SK-N-SH (cell line): ENCODE measurements at regions not wholly inside any gene's neighbourhood (a gene's known extent, or its start where the extent isn't known, plus 50 kb on each side); places are given as distances from the start of the nearest gene placed in this dataset.

Source experiments
- CTCF ChIA-PET: fragments of 300-600, 350-600 bp; formaldehyde crosslinking; extraction: SDS; loops from one replicate; lab custom pipeline; 2021; lab: Yijun Ruan, JAX
- POLR2A ChIA-PET: fragments of 350-600 bp; sonication (Branson Sonifier 250); formaldehyde crosslinking; extraction: SDS; loops from one replicate; lab custom pipeline; 2020; ENCODE audit warnings: antibody characterized with exemption, inconsistent platforms; lab: Yijun Ruan, JAX
- DNase-seq: peaks from one replicate; pipeline ENCODE4 v3.0.0; 2012
- H2AFZ ChIP-seq: fragments of 200-600 bp; sonication (generic); 2 replicates; pipeline ENCODE4 v1.8.1; 2016; ENCODE audit warnings: antibody characterized with exemption, mild to moderate bottlenecking, low read depth
- H3F3A ChIP-seq: fragments of 200-600 bp; sonication (generic); replicated peaks from 2 replicates; pipeline ENCODE3; 2016; ENCODE audit warnings: antibody characterized with exemption, mild to moderate bottlenecking; ENCODE audit not compliant: insufficient read depth
- H3K27ac ChIP-seq, 2 experiments: fragments of 200-500 bp in 1 of 2; fragments of 200-600 bp in 1 of 2; sonication (Bioruptor generic) in 1 of 2; sonication (generic), shearing (Covaris generic) in 1 of 2; 2 replicates each; pipeline versions ENCODE4 v1.5.1 to v1.6.1; 2014 to 2016; ENCODE audit warnings: low read depth in 2 of 2, inconsistent platforms in 1 of 2, low read length in 1 of 2, mild to moderate bottlenecking in 1 of 2, mixed read lengths in 1 of 2
- H3K27me3 ChIP-seq: fragments of 200-600 bp; sonication (generic), shearing (Covaris generic); 2 replicates; pipeline ENCODE4 v1.6.1; 2016; ENCODE audit warnings: mixed run types; ENCODE audit not compliant: insufficient read depth
- H3K36me3 ChIP-seq, 2 experiments: fragments of 200-500 bp in 1 of 2; fragments of 200-600 bp in 1 of 2; sonication (Bioruptor generic) in 1 of 2; sonication (generic) in 1 of 2; replicated peaks in 1 of 2; 2 replicates each; pipeline versions ENCODE3 to v1.5.1; 2014 to 2016; ENCODE audit warnings: low read length in 1 of 2, mild to moderate bottlenecking in 1 of 2; ENCODE audit not compliant: insufficient read depth in 2 of 2, control insufficient read depth in 1 of 2
- H3K4me1 ChIP-seq, 2 experiments: fragments of 200-500 bp in 1 of 2; fragments of 200-600 bp in 1 of 2; sonication (Bioruptor generic) in 1 of 2; sonication (generic), shearing (Covaris generic) in 1 of 2; 2 replicates each; pipeline versions ENCODE4 v1.5.1 to v1.6.1; 2014 to 2016; ENCODE audit warnings: low read depth in 1 of 2, low read length in 1 of 2, mixed run types in 1 of 2; ENCODE audit not compliant: insufficient read depth in 2 of 2, control insufficient read depth in 1 of 2
- H3K4me2 ChIP-seq: fragments of 200-600 bp; sonication (generic), shearing (Covaris generic); 2 replicates; pipeline ENCODE4 v1.6.1; 2017; ENCODE audit warnings: mixed run types
- H3K4me3 ChIP-seq, 2 experiments: fragments of 200-500 bp in 1 of 2; fragments of 200-600 bp in 1 of 2; sonication (Bioruptor generic) in 1 of 2; sonication (generic), shearing (Covaris generic) in 1 of 2; 2 replicates each; pipeline versions ENCODE4 v1.5.1 to v1.8.1; 2014 to 2016; ENCODE audit warnings: low read depth in 2 of 2, inconsistent platforms in 1 of 2, low read length in 1 of 2, mild to moderate bottlenecking in 1 of 2, mixed read lengths in 1 of 2, moderate library complexity in 1 of 2
- H3K79me2 ChIP-seq: fragments of 200-600 bp; sonication (generic); 2 replicates; pipeline ENCODE4 v1.8.1; 2017; ENCODE audit warnings: mild to moderate bottlenecking; ENCODE audit not compliant: insufficient read depth
- H3K9ac ChIP-seq: fragments of 200-600 bp; sonication (generic); 2 replicates; pipeline ENCODE4 v1.6.1; 2017; ENCODE audit warnings: mixed run types
- H3K9me2 ChIP-seq: fragments of 200-600 bp; sonication (generic); 2 replicates; pipeline ENCODE4 v1.6.1; 2017; ENCODE audit warnings: mixed run types
- H3K9me3 ChIP-seq: fragments of 200-600 bp; sonication (generic); 2 replicates; pipeline ENCODE4 v1.6.1; 2017; ENCODE audit warnings: mixed run types, mild to moderate bottlenecking, moderate library complexity
- H4K20me1 ChIP-seq: fragments of 200-600 bp; sonication (generic); 2 replicates; pipeline ENCODE4 v1.6.1; 2017; ENCODE audit warnings: mild to moderate bottlenecking, mixed run types; ENCODE audit not compliant: insufficient read depth
- EZH2phosphoT487 ChIP-seq: fragments of 200-600 bp; sonication (generic); IDR thresholded peaks from 2 replicates; pipeline ENCODE4 v1.6.1; 2017; ENCODE audit warnings: low read depth, mixed run types, mild to moderate bottlenecking, antibody characterized with exemption, moderate library complexity, borderline replicate concordance
- FOSL2 ChIP-seq: IDR thresholded peaks from 2 replicates; pipeline ENCODE4 v1.4.0; 2012; ENCODE audit warnings: low read depth, mild to moderate bottlenecking, moderate library complexity, borderline replicate concordance
- FOXJ3 ChIP-seq: sonication (generic); formaldehyde crosslinking; IDR thresholded peaks from 2 replicates; pipeline ENCODE4 v1.5.1; 2020; ENCODE audit warnings: mild to moderate bottlenecking, missing genetic modification reagents
- FOXM1 ChIP-seq: IDR thresholded peaks from 2 replicates; pipeline ENCODE4 v1.4.0; 2012; ENCODE audit warnings: low read depth, mild to moderate bottlenecking
- GABPA ChIP-seq: IDR thresholded peaks from 2 replicates; pipeline ENCODE4 v1.4.0; 2012; ENCODE audit warnings: low read depth, mild to moderate bottlenecking
- GATA2 ChIP-seq: sonication (generic); formaldehyde crosslinking; IDR thresholded peaks from 2 replicates; pipeline ENCODE4 v1.5.0; 2020; ENCODE audit warnings: mild to moderate bottlenecking, missing genetic modification reagents
- JUND ChIP-seq: IDR thresholded peaks from 2 replicates; pipeline ENCODE4 v1.4.0; 2012
- MXI1 ChIP-seq: IDR thresholded peaks from 2 replicates; pipeline ENCODE4 v1.6.1; 2012; ENCODE audit warnings: mild to moderate bottlenecking, low read depth, low read length, improper control_type of control experiment
- NRF1 ChIP-seq: IDR thresholded peaks from 2 replicates; pipeline ENCODE4 v1.6.1; 2012; ENCODE audit warnings: low read depth, mild to moderate bottlenecking, low read length
- RXRA ChIP-seq: IDR thresholded peaks from 2 replicates; pipeline ENCODE4 v1.4.0; 2012; ENCODE audit warnings: low read depth, mild to moderate bottlenecking, borderline replicate concordance
- WGBS: methylation state at CpG from one replicate; pipeline ENCODE4 v1.1.6; 2017; ENCODE audit warnings: low lambda C conversion rate; 5-methylcytosine and 5-hydroxymethylcytosine counted together
- TF ChIP-seq, protein P1 (sequence below): IDR thresholded peaks from 2 replicates; pipeline ENCODE4; 2012
- TF ChIP-seq, protein P2 (sequence below): fragments of 150-350 bp; IDR thresholded peaks from 2 replicates; pipeline ENCODE4 v1.6.1; 2017; ENCODE audit warnings: antibody characterized with exemption, low read length, low read depth, borderline replicate concordance
- TF ChIP-seq, protein P3 (sequence below): fragments of 150-350 bp; IDR thresholded peaks from 2 replicates; pipeline ENCODE4 v1.6.1; 2016; ENCODE audit warnings: mild to moderate bottlenecking, low read depth, low read length

DNA sequence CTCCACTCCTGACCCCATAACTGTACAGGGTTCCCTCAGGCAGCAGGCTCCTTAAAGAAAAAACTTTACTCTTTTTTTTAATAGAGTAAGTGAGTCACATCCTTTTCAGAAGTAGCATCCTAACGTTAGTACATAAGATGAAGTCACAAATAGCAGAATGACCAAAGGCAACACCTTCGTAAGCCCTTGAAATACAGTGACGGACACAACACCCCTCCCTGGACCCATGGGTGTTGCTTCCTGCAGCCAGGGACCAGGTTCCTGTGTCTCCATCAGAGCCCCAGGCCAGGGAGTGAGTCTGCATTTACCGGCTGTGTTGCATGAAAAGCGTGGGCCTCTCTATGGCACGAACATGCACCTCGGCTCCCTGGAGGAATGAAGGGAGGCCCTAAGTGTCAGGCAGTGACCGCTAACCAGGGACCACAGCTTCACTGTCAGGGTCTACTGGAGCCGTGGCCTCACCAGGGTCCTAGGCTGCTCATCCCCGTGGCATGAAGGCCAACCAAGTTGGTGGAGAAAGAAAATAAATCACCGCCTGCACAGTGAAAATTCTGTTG is 340.0 kb upstream of the SFSWAP start:
- CTCF ChIA-PET = no interaction called here
- Histone ChIP-seq H3K9me3 (no peaks in the 10 kb centered on the region), H3K4me1 (peaks cover 0 to 50% of the 10 kb centered on the region in 2 experiments; a peak in 1 of 4 replicates), H3K9me2 (no peaks in the 10 kb centered on the region), H3K27me3 (no peaks in the 10 kb centered on the region), H3K4me2 (no peak overlapping the region), H3K27ac (no peak overlapping the region), H3K4me3 (no peak overlapping the region), H3K36me3 (no peaks in the 10 kb centered on the region), H2AFZ (no peak overlapping the region), H3F3A (no peaks in the 10 kb centered on the region), H3K9ac (no peak overlapping the region), H3K79me2 (no peaks in the 10 kb centered on the region), H4K20me1 (no peaks in the 10 kb centered on the region)
- TF ChIP-seq EZH2phosphoT487 (no peak), RXRA (no peak), NRF1 (no peak)
- TF ChIP-seq, protein P1, sequence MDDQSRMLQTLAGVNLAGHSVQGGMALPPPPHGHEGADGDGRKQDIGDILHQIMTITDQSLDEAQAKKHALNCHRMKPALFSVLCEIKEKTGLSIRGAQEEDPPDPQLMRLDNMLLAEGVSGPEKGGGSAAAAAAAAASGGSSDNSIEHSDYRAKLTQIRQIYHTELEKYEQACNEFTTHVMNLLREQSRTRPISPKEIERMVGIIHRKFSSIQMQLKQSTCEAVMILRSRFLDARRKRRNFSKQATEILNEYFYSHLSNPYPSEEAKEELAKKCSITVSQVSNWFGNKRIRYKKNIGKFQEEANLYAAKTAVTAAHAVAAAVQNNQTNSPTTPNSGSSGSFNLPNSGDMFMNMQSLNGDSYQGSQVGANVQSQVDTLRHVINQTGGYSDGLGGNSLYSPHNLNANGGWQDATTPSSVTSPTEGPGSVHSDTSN = no peak
- POLR2A ChIA-PET = no interaction called here
- 49% methylated on average over 10 of the region's 11 CpGs for WGBS
- DNase-seq = no peak

DNA sequence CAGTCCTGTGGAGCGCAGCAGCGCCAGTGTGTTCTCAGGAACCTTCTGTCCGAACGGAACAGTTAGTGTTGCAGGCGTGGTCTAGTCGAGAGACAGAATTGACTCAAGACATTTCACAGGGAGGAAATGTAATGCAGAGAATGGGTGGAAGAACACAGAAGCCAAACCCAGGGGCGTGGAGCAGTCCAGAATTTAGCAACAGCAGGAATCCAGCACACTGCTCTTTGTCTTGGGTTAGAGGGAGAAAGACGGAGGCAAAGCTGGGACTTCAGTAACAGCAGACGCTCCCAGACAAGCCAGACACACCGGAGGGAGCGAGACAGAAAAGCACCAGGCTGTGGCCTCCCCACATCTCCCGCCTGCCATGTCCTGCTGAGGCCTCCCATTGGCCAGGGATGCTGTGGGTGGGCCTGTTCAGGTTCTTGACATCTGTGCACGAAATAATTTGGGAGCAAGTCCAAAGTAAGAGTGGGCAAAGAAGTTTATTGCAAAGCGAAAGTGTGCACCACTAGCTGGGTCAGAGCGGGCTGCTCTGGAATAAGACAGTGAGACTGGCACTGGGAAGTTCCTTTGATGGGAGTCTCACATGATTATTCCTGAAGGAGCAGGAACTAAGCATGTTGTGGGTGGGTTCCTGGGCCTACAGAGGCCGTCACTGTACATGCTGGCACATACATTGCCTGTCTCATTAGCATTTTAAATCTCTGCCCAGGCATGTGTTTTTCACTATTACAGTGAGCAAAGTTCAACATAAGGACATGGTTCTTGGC is 339.3 kb upstream of the SFSWAP start:
- ChIA-PET CTCF (interaction anchor here (0.9 kb wide), 1 partner anchor 240 kb away, joined by 3 read pairs; no protein-coding TSS in a partner anchor), POLR2A (no interaction called here)
- H3K9me3 ChIP-seq = no peaks in the 10 kb centered on the region

More for the DNA sequence above, 339.3 kb upstream of the SFSWAP start:
- Histone ChIP-seq H3K36me3 (no peaks in the 10 kb centered on the region), H3K27me3 (no peaks in the 10 kb centered on the region), H2AFZ (no peak overlapping the region), H3K9ac (no peak overlapping the region), H3K4me1 (peaks cover 0 to 46% of the 10 kb centered on the region in 2 experiments; a peak in 1 of 4 replicates), H3K9me2 (no peaks in the 10 kb centered on the region), H3F3A (no peaks in the 10 kb centered on the region), H4K20me1 (no peaks in the 10 kb centered on the region), H3K4me2 (no peak overlapping the region), H3K79me2 (no peaks in the 10 kb centered on the region), H3K27ac (no peak overlapping the region), H3K4me3 (no peak overlapping the region)
- TF ChIP-seq, protein P2, sequence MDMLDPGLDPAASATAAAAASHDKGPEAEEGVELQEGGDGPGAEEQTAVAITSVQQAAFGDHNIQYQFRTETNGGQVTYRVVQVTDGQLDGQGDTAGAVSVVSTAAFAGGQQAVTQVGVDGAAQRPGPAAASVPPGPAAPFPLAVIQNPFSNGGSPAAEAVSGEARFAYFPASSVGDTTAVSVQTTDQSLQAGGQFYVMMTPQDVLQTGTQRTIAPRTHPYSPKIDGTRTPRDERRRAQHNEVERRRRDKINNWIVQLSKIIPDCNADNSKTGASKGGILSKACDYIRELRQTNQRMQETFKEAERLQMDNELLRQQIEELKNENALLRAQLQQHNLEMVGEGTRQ = no peak
- no peak for TF ChIP-seq GATA2 (CRISPR knock-in tag)
- no peak for TF ChIP-seq GABPA
- no peak for TF ChIP-seq FOXJ3 (CRISPR knock-in tag)
- TF ChIP-seq MXI1 = no peak
- TF ChIP-seq JUND = no peak
- TF ChIP-seq EZH2phosphoT487 = no peak
- TF ChIP-seq FOXM1 = no peak
- TF ChIP-seq FOSL2 = no peak
- TF ChIP-seq, protein P3, sequence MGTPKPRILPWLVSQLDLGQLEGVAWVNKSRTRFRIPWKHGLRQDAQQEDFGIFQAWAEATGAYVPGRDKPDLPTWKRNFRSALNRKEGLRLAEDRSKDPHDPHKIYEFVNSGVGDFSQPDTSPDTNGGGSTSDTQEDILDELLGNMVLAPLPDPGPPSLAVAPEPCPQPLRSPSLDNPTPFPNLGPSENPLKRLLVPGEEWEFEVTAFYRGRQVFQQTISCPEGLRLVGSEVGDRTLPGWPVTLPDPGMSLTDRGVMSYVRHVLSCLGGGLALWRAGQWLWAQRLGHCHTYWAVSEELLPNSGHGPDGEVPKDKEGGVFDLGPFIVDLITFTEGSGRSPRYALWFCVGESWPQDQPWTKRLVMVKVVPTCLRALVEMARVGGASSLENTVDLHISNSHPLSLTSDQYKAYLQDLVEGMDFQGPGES = no peak
- 55% methylated on average over 16 of the region's 16 CpGs for WGBS
- DNase-seq = no peak
